ENCODE measurements at regions not wholly inside any gene's neighbourhood (a gene's known extent, or its start where the extent isn't known, plus 50 kb on each side); places are given as distances from the start of the nearest gene placed in this dataset.
"Not testable (repeated sequence)": the region's sequence is repeated elsewhere in the genome, so short reads cannot be mapped to it uniquely, and the experiment has no call there.

DNA sequence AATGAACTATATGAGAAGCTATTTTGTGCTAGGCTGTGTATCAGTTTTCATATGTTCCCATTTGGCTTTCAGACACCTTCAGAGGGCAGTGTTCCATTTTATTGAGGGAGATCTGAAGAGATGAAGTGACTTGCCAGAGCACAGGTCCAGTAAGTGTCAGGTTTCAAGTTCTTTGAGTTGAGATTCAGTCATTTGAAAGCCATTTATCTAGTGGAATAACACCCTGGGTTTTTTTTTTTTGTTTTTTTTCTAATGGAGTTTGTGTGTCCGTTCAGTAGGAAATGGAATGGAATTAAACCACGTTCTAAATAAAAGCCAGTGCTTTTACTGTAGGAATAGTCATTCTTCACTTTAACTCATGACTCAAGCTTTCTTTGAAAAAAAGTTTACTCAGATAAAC is 652.9 kb upstream of the USP24 start:
- Histone ChIP-seq H3K27ac (ENCODE audit: low read depth, low read length) (no peak overlapping the region), H3K4me3 (ENCODE audit: low read depth, low read length) (no peak overlapping the region), H3K36me3 (ENCODE audit: control insufficient read depth, insufficient read depth, low read length) (no peaks in the 10 kb centered on the region), H3K9ac (ENCODE audit: low read depth, low read length) (no peak overlapping the region), H3K4me1 (ENCODE audit: control insufficient read depth, insufficient read depth, low read length) (no peaks in the 10 kb centered on the region), H3K9me3 (ENCODE audit: control insufficient read depth, insufficient read depth, low read length) (no peaks in the 10 kb centered on the region), H3K27me3 (ENCODE audit: control insufficient read depth, insufficient read depth, low read length) (no peaks in the 10 kb centered on the region)

DNA sequence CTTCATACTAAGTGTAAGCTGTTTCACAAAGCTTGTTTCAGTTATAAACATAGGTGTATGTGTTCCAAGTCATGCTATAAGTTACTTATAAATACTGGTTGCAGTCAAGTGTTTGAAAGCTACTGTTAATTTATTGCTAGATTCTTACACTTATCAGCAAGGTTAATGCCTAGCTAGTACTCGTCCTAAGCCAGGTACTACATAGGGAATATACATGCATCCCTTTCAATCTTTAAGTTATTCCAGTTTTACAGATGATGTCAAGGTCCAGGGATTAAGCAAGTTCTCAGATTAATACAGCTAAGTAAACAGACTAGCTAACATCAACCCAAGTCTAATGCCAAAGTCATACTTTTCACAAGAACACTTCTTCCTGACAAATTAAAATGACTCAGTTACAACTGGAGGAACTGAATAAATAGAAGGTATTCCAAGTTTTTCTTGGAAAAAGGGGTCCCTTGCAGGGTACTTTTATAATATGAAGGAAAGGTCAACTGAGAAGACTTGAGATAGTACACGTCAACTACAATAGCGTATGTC is 652.2 kb upstream of the USP24 start:
- H3K9ac ChIP-seq (ENCODE audit: low read depth, low read length), result no peak overlapping the region
- H3K9me3 ChIP-seq (ENCODE audit: control insufficient read depth, insufficient read depth, low read length), result no peaks in the 10 kb centered on the region
- no peaks in the 10 kb centered on the region for H3K27me3 ChIP-seq (ENCODE audit: control insufficient read depth, insufficient read depth, low read length)
- H3K4me3 ChIP-seq (ENCODE audit: low read depth, low read length), result no peak overlapping the region
- no peaks in the 10 kb centered on the region for H3K4me1 ChIP-seq (ENCODE audit: control insufficient read depth, insufficient read depth, low read length)
- H3K27ac ChIP-seq (ENCODE audit: low read depth, low read length), result no peak overlapping the region
- H3K36me3 ChIP-seq (ENCODE audit: control insufficient read depth, insufficient read depth, low read length), result no peaks in the 10 kb centered on the region

DNA sequence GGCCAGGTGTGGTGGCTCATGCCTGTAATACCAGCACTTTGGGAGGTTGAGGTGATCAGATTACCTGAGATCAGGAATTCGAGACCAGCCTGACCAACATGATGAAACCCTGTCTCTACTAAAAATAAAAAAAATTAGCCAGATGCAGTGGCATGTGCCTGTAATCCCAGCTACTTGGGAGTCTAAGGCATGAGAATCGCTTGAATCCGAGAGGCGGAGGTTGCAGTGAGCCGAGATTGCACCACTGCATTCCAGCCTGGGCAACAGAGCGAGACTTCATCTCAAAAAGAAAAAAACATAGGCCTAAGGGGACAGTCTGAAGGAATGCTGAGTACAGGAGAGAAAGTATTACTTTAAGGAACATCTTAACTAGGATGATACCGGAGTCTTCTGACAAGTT is 650.6 kb upstream of the USP24 start:
- not testable (repeated sequence) for H3K9me3 ChIP-seq (ENCODE audit: control insufficient read depth, insufficient read depth, low read length); H3K27me3 ChIP-seq (ENCODE audit: control insufficient read depth, insufficient read depth, low read length); H3K36me3 ChIP-seq (ENCODE audit: control insufficient read depth, insufficient read depth, low read length); H3K4me1 ChIP-seq (ENCODE audit: control insufficient read depth, insufficient read depth, low read length); H3K9ac ChIP-seq (ENCODE audit: low read depth, low read length); H3K27ac ChIP-seq (ENCODE audit: low read depth, low read length); H3K4me3 ChIP-seq (ENCODE audit: low read depth, low read length)

DNA sequence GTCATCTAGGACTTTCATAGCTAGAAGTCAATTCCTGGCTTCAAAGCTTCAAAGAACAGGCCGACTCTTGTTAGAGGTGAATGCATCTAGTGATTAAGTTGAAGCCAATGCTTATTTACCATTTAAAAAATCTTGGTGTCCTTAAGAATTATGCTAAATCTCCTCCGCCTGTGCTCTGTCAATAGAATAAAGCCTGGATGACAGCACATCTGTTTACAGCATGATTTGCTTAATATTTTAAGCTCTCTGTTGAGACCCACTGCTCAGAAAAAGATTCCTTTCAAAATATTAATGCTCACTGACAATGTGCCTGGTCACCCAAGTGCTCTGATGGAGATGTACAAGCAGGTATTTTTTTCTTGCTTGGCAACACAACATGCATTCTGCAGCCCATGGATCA is 649.1 kb upstream of the USP24 start:
- Histone ChIP-seq H3K4me1 (ENCODE audit: control insufficient read depth, insufficient read depth, low read length) (no peaks in the 10 kb centered on the region), H3K9ac (ENCODE audit: low read depth, low read length) (no peak overlapping the region), H3K27me3 (ENCODE audit: control insufficient read depth, insufficient read depth, low read length) (no peaks in the 10 kb centered on the region), H3K4me3 (ENCODE audit: low read depth, low read length) (no peak overlapping the region), H3K36me3 (ENCODE audit: control insufficient read depth, insufficient read depth, low read length) (no peaks in the 10 kb centered on the region), H3K27ac (ENCODE audit: low read depth, low read length) (no peak overlapping the region), H3K9me3 (ENCODE audit: control insufficient read depth, insufficient read depth, low read length) (no peaks in the 10 kb centered on the region)

DNA sequence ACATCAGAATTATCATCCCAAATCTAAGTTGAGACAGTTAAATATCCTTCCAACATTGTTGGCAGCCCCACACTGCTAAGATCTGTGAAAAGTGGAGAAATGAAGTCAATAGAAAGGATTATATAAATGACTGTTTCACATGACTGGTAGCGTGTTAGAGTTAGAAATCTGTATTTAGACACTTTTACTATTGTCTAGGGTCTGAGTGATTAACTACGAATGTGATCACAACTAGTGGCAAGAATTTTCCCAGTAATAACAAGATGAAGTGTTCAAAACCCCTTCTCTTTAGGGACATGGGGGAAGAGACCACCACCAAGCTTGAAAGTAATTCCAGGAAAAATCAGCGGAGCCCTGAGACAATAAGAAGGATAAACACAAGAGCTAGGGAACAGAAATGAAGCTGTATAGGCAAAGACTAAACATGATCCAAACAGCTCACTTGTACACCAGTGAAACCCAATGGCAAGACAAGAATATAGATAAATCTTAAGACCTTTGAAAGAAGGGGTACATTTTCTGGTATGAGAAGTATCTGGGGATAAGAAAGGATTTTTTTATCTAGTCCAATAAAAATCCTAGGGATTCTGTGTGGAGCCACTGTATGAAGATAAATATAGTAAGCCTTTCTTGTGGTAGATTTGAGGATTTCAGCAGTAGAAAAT is 646.6 kb upstream of the USP24 start:
- Histone ChIP-seq H3K4me1 (ENCODE audit: control insufficient read depth, insufficient read depth, low read length) (no peaks in the 10 kb centered on the region), H3K36me3 (ENCODE audit: control insufficient read depth, insufficient read depth, low read length) (no peaks in the 10 kb centered on the region), H3K27ac (ENCODE audit: low read depth, low read length) (no peak overlapping the region), H3K27me3 (ENCODE audit: control insufficient read depth, insufficient read depth, low read length) (no peaks in the 10 kb centered on the region), H3K4me3 (ENCODE audit: low read depth, low read length) (no peak overlapping the region), H3K9ac (ENCODE audit: low read depth, low read length) (no peak overlapping the region), H3K9me3 (ENCODE audit: control insufficient read depth, insufficient read depth, low read length) (no peaks in the 10 kb centered on the region)

DNA sequence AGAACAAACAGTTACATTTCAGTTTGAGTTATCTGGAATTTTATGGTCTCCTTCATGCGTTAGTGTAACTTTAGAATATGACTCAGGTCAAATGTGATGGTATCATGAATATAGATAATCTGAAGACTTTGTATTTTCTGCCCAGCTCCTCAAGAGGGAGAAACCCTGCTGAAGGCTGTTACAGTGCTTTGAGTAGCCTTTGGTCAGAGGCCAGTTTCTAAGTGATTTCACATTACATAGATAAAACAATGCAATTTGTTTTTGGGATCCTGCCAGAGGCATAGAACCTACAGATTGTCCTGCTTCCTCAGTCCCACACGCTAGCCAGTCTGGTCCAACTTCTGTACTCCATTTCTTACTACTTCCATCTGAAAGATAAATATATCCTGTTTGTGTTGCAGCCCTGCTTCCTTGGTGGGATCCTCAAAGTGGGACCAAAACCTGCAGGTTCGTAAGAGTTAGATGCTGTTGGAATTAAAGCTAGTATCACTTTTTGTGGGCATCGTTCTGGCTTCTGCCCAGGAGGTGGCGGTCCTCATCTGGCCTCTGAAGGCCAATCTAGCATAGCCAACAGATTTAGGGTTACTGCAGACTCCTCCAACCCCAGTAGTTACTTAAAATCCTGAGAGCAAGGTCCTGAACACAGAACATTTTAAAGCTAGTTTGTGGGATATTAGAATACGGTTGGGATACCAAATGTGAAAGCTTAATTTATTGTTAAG is 645.8 kb upstream of the USP24 start:
- Histone ChIP-seq H3K4me3 (ENCODE audit: low read depth, low read length) (no peak overlapping the region), H3K27ac (ENCODE audit: low read depth, low read length) (no peak overlapping the region), H3K9me3 (ENCODE audit: control insufficient read depth, insufficient read depth, low read length) (no peaks in the 10 kb centered on the region)

DNA sequence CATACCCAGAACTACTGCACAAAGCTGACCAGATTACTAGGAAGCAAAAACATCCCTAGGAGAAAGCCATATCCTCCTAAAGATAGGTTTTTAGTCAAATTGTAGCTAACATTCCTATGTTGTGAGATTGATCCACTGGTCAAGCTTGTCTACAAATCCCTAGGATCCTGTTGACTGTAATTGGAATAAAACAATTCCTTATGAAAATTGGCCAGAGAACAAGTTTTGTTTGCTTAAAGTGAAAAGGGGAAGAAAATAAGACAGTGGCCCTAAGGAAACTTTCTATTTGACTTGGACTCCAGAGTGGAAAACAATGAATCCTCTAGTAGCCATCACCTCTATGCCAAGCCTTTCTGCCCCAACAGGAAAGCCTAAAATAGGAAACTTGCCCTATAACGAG is 645.2 kb upstream of the USP24 start:
- H3K9me3 ChIP-seq (ENCODE audit: control insufficient read depth, insufficient read depth, low read length), result no peaks in the 10 kb centered on the region
- H3K36me3 ChIP-seq (ENCODE audit: control insufficient read depth, insufficient read depth, low read length), result no peaks in the 10 kb centered on the region
- H3K27ac ChIP-seq (ENCODE audit: low read depth, low read length), result no peak overlapping the region
- no peak overlapping the region for H3K4me3 ChIP-seq (ENCODE audit: low read depth, low read length)
- no peaks in the 10 kb centered on the region for H3K4me1 ChIP-seq (ENCODE audit: control insufficient read depth, insufficient read depth, low read length)
- no peak overlapping the region for H3K9ac ChIP-seq (ENCODE audit: low read depth, low read length)
- no peaks in the 10 kb centered on the region for H3K27me3 ChIP-seq (ENCODE audit: control insufficient read depth, insufficient read depth, low read length)

More for the DNA sequence above, 645.8 kb upstream of the USP24 start:
- Histone ChIP-seq H3K27me3 (ENCODE audit: control insufficient read depth, insufficient read depth, low read length) (no peaks in the 10 kb centered on the region), H3K4me1 (ENCODE audit: control insufficient read depth, insufficient read depth, low read length) (no peaks in the 10 kb centered on the region), H3K9ac (ENCODE audit: low read depth, low read length) (no peak overlapping the region), H3K36me3 (ENCODE audit: control insufficient read depth, insufficient read depth, low read length) (no peaks in the 10 kb centered on the region)

DNA sequence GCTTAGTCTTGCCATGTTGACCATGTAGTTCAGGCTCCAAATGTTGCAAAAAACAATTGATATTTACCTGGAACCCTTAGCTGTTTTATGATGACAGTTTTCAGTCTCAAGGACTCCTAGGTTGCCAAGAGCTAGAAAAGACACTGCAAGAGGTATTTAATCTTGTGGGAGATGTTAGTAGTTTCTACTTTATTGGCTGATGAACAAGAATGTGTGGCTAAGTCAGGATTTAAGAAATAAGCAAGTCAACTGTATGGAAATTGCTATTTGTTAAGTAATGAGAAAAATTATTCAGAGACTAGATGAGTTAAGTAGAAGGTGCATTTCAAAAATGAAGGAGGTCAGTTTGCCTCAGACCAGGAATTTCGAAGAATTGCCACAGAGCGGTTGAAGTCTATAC is 639.7 kb upstream of the USP24 start:
- H3K27ac ChIP-seq (ENCODE audit: low read depth, low read length), result no peak overlapping the region

DNA sequence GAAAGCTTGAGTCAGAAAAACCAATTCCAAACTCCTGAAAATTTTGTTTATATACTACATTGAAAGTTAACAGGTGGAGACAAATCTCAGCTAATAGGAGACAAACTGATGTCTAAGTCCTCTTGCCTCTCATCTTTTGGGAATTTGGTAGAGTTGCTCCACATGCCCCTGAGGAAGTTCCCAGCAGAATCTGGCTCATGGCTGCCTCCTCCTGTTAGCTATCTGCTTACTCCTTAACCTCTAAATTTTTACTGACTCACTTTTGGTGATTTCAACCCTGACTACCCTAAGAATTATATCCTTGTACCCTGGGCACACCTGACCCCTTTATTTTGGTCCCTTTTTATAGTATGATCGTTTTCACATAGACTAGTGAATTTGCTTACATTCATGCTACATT is 633.7 kb upstream of the USP24 start:
- Histone ChIP-seq H3K4me1 (ENCODE audit: control insufficient read depth, insufficient read depth, low read length) (no peaks in the 10 kb centered on the region), H3K9ac (ENCODE audit: low read depth, low read length) (no peak overlapping the region), H3K4me3 (ENCODE audit: low read depth, low read length) (no peak overlapping the region), H3K9me3 (ENCODE audit: control insufficient read depth, insufficient read depth, low read length) (no peaks in the 10 kb centered on the region), H3K36me3 (ENCODE audit: control insufficient read depth, insufficient read depth, low read length) (no peaks in the 10 kb centered on the region), H3K27ac (ENCODE audit: low read depth, low read length) (no peak overlapping the region), H3K27me3 (ENCODE audit: control insufficient read depth, insufficient read depth, low read length) (no peaks in the 10 kb centered on the region)

More for the DNA sequence above, 639.7 kb upstream of the USP24 start:
- Histone ChIP-seq H3K27me3 (ENCODE audit: control insufficient read depth, insufficient read depth, low read length) (no peaks in the 10 kb centered on the region), H3K9me3 (ENCODE audit: control insufficient read depth, insufficient read depth, low read length) (no peaks in the 10 kb centered on the region), H3K9ac (ENCODE audit: low read depth, low read length) (no peak overlapping the region), H3K4me3 (ENCODE audit: low read depth, low read length) (no peak overlapping the region), H3K4me1 (ENCODE audit: control insufficient read depth, insufficient read depth, low read length) (no peaks in the 10 kb centered on the region), H3K36me3 (ENCODE audit: control insufficient read depth, insufficient read depth, low read length) (no peaks in the 10 kb centered on the region)

DNA sequence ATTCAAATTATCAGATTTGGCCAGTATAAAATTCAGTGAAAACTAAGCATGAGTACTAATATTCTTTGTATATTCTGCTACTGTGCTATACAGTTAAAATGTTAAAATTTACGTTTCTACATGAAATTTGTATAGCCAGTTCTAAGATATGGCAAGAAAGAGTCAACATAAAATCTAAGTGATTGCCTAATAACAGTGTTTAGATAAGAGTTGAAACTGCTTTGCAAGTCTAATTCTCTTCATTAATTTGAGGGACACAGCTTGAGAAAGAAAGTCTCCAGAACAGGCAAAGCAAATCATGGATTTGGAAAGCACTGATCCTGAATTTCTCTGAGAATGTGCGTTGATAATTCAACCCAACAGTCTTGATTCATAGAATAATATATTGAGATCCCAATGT is 630.9 kb upstream of the USP24 start:
- H3K27me3 ChIP-seq (ENCODE audit: control insufficient read depth, insufficient read depth, low read length), result no peaks in the 10 kb centered on the region
- no peaks in the 10 kb centered on the region for H3K4me1 ChIP-seq (ENCODE audit: control insufficient read depth, insufficient read depth, low read length)
- H3K9me3 ChIP-seq (ENCODE audit: control insufficient read depth, insufficient read depth, low read length), result no peaks in the 10 kb centered on the region
- no peak overlapping the region for H3K4me3 ChIP-seq (ENCODE audit: low read depth, low read length)
- no peak overlapping the region for H3K9ac ChIP-seq (ENCODE audit: low read depth, low read length)
- no peaks in the 10 kb centered on the region for H3K36me3 ChIP-seq (ENCODE audit: control insufficient read depth, insufficient read depth, low read length)
- H3K27ac ChIP-seq (ENCODE audit: low read depth, low read length), result no peak overlapping the region

DNA sequence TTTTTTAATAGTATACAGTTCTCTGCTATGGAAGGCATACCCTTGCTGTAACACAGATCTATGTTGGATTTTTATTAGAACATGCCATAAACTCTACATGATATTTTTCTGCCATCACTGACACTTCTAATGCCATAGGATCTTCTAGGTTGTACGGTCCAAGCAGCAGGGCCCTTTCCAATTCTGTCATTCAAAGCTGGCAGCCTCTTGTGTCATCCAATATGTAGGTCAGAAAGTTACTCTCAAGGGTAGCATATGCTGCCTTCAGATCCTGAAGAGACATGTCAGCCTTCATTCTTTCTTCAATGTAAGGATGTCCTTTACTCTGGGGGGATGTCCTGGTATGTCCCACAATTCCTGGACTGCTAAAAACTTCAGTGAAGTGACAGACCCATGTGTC is 629.2 kb upstream of the USP24 start:
- H3K27ac ChIP-seq (ENCODE audit: low read depth, low read length), result no peak overlapping the region
- no peak overlapping the region for H3K9ac ChIP-seq (ENCODE audit: low read depth, low read length)
- H3K4me1 ChIP-seq (ENCODE audit: control insufficient read depth, insufficient read depth, low read length), result no peaks in the 10 kb centered on the region
- no peaks in the 10 kb centered on the region for H3K9me3 ChIP-seq (ENCODE audit: control insufficient read depth, insufficient read depth, low read length)
- no peaks in the 10 kb centered on the region for H3K27me3 ChIP-seq (ENCODE audit: control insufficient read depth, insufficient read depth, low read length)
- no peak overlapping the region for H3K4me3 ChIP-seq (ENCODE audit: low read depth, low read length)
- no peaks in the 10 kb centered on the region for H3K36me3 ChIP-seq (ENCODE audit: control insufficient read depth, insufficient read depth, low read length)

Data from HUES48 (cell line).